ENCODE measurements at regions not wholly inside any gene's neighbourhood (a gene's known extent, or its start where the extent isn't known, plus 50 kb on each side); places are given as distances from the start of the nearest gene placed in this dataset.

- FAIRE-seq, result no peak
- no peak for DNase-seq (ENCODE audit: low spot score in 2 of 2)
These were observed 135.6 kb downstream of the FOXD1 start for GRCh38 chr5:73312872-73313510.

GRCh38 chr5:73312146-73312871, 136.3 kb downstream of the FOXD1 start:
- FAIRE-seq, result no peak
- DNase-seq (ENCODE audit: low spot score in 2 of 2), result no peak

GRCh38 chr5:73311291-73312110, 137.1 kb downstream of the FOXD1 start:
- FAIRE-seq (no peak), DNase-seq (ENCODE audit: low spot score in 2 of 2) (no peak)

GRCh38 chr5:73307645-73308355, 134.8 kb downstream of the TMEM174 start:
- FAIRE-seq (no peak), DNase-seq (ENCODE audit: low spot score in 2 of 2) (no peak)

- FAIRE-seq (no peak), DNase-seq (ENCODE audit: low spot score in 2 of 2) (no peak)
These were observed 133.8 kb downstream of the TMEM174 start for GRCh38 chr5:73306741-73307275.

- FAIRE-seq (no peak), DNase-seq (ENCODE audit: low spot score in 2 of 2) (no peak)
These were observed 133.2 kb downstream of the TMEM174 start for GRCh38 chr5:73306078-73306719.

GRCh38 chr5:73305386-73305785, 132.4 kb downstream of the TMEM174 start:
- DNase-seq (ENCODE audit: low spot score in 2 of 2), result no peak
- no peak for FAIRE-seq

- DNase-seq (ENCODE audit: low spot score in 2 of 2) (no peak), FAIRE-seq (no peak)
These were observed 131.4 kb downstream of the TMEM174 start for GRCh38 chr5:73304381-73304780.

- FAIRE-seq (no peak), DNase-seq (ENCODE audit: low spot score in 2 of 2) (no peak)
These were observed 130.4 kb downstream of the TMEM174 start for GRCh38 chr5:73303148-73304079.

GRCh38 chr5:73302797-73303147, 129.8 kb downstream of the TMEM174 start:
- no peak for DNase-seq (ENCODE audit: low spot score in 2 of 2)
- no peak for FAIRE-seq

- FAIRE-seq (no peak), DNase-seq (ENCODE audit: low spot score in 2 of 2) (no peak)
These were observed 128.4 kb downstream of the TMEM174 start for GRCh38 chr5:73301208-73301901.

GRCh38 chr5:73300337-73301207, 127.6 kb downstream of the TMEM174 start:
- DNase-seq (ENCODE audit: low spot score in 2 of 2) (no peak), FAIRE-seq (no peak)

- DNase-seq (ENCODE audit: low spot score in 2 of 2) (peak in 1 of 2 donors; percentile 33), FAIRE-seq (no peak)
These were observed 126.8 kb downstream of the TMEM174 start for GRCh38 chr5:73299665-73300336.

GRCh38 chr5:73298772-73299630, 126.0 kb downstream of the TMEM174 start:
- FAIRE-seq, result no peak

GRCh38 chr5:73298251-73298771, 125.3 kb downstream of the TMEM174 start:
- DNase-seq (ENCODE audit: low spot score in 2 of 2) (no peak), FAIRE-seq (no peak)

More at GRCh38 chr5:73298772-73299630, 126.0 kb downstream of the TMEM174 start:
- no peak for DNase-seq (ENCODE audit: low spot score in 2 of 2)

GRCh38 chr5:73297430-73297829, 124.4 kb downstream of the TMEM174 start:
- FAIRE-seq, result no peak
- no peak for DNase-seq (ENCODE audit: low spot score in 2 of 2)

Data from frontal cortex (tissue), 3 donors.